Heart left ventricle (tissue), 13 donors: ENCODE measurements at regions not wholly inside any gene's neighbourhood (a gene's known extent, or its start where the extent isn't known, plus 50 kb on each side); places are given as distances from the start of the nearest gene placed in this dataset.
"Not testable (repeated sequence)": the region's sequence is repeated elsewhere in the genome, so short reads cannot be mapped to it uniquely, and the experiment has no call there.

Source experiments
- CTCF ChIP-seq, 12 donors: fragments of 200-600 bp; sonication (generic) in 4 of 12; IDR thresholded peaks; one replicate each; pipeline versions ENCODE4 v1.5.0 to v1.8.0; 2018 to 2022; ENCODE audit warnings: antibody characterized with exemption in 12 of 12, mild to moderate bottlenecking in 5 of 12
- POLR2A ChIP-seq, 2 donors: fragments of 450-650 bp; IDR thresholded peaks; one replicate each; pipeline ENCODE4 v1.6.1; 2017; ENCODE audit warnings: antibody characterized with exemption in 2 of 2, mild to moderate bottlenecking in 2 of 2, moderate library complexity in 2 of 2
- donor health status: ischemic (EF 13 %, LVEDD 7.1; RV severe dilation, severe dysfunction).
- donor health status: DM: no; HTN: yes; CAD: no.
- donor health status: DM: no; HTN: no; CAD: no.
- donor health status: ischemic (EF 25% LVEDD 6.9; RV normal size, moderate dysfunction).
- donor health status: ischemic (EF 25% LVEDD 5.7; RV mildly dilated, moderate dysfunction).
- donor health status: ischemic (EF 35%, LVEDD 5.7; RV mildly dilated, moderate dysfunction).
- donor health status: nonischemic (EF 11% LVEDD 7.7; RV severe dilation, severe dysfunction).
- donor health status: DM: yes; HTN: yes; CAD: no.
- donor health status: PGD.
- donor health status: ischemic (EF 29% LVEDD 5.4; RV normal size, mild dysfunction).
- donor health status: nonischemic (EF 23%, LVEDD 6.1; RV moderate dilation, normal function).

- TF ChIP-seq POLR2A, CTCF (IDR thresholded peaks at IDR 0.05): not testable (repeated sequence)
Observed at GRCh38 chr18:15197338-15198115, 449.6 kb downstream of the ANKRD30B start.
